Large intestine (tissue), 3 donors: ENCODE measurements at regions not wholly inside any gene's neighbourhood (a gene's known extent, or its start where the extent isn't known, plus 50 kb on each side); places are given as distances from the start of the nearest gene placed in this dataset.

ENCODE experiments used
- DNase-seq, 2 donors: peaks; one replicate each; pipeline versions ENCODE4 v3.0.0 to v3.0.0-alpha.2; 2013
- H3K27ac ChIP-seq: one replicate; pipeline ENCODE4 v1.5.1; 2013; ENCODE audit warnings: low read length
- H3K27me3 ChIP-seq: 2 replicates; pipeline ENCODE4 v1.6.1; 2013; ENCODE audit warnings: low read length; ENCODE audit not compliant: control insufficient read depth, insufficient read depth
- H3K36me3 ChIP-seq: 2 replicates; pipeline ENCODE4 v1.6.1; 2013; ENCODE audit warnings: low read length; ENCODE audit not compliant: control insufficient read depth, insufficient read depth
- H3K4me1 ChIP-seq: one replicate; pipeline ENCODE4 v1.6.1; 2013; ENCODE audit warnings: low read length; ENCODE audit not compliant: control insufficient read depth, insufficient read depth
- H3K4me3 ChIP-seq: one replicate; pipeline ENCODE4 v1.5.1; 2013; ENCODE audit warnings: low read length
- H3K9me3 ChIP-seq: one replicate; pipeline ENCODE4 v1.6.1; 2013; ENCODE audit warnings: mild to moderate bottlenecking, low read depth, low read length, moderate library complexity; ENCODE audit not compliant: control insufficient read depth
- WGBS: methylation state at CpG from one replicate; pipeline ENCODE4 v1.1.5; 2013; ENCODE audit warnings: low lambda C conversion rate; ENCODE audit not compliant: insufficient coverage; 5-methylcytosine and 5-hydroxymethylcytosine counted together

- H3K9me3 ChIP-seq: no peaks in the 10 kb centered on the region
- no peak overlapping the region for H3K27ac ChIP-seq
- H3K4me1 ChIP-seq: peaks cover 9% of the 10 kb centered on the region
- no peaks in the 10 kb centered on the region for H3K27me3 ChIP-seq
- WGBS: no CpG with 5 or more reads among the region's 2 CpGs
- DNase-seq: no peak
- H3K36me3 ChIP-seq: no peaks in the 10 kb centered on the region
- H3K4me3 ChIP-seq: no peak overlapping the region
Measured at GRCh38 chr1:56377431-56377830, 201.9 kb downstream of the PLPP3 start.

- no peak for DNase-seq
- 80% methylated on average over 1 of the region's 7 CpGs for WGBS
Measured at GRCh38 chr1:56376188-56376984, 203.0 kb downstream of the PLPP3 start.

GRCh38 chr1:56375326-56375804 lies 204.0 kb downstream of the PLPP3 start:
- Histone ChIP-seq H3K27me3 (no peaks in the 10 kb centered on the region), H3K9me3 (no peaks in the 10 kb centered on the region), H3K27ac (no peak overlapping the region), H3K36me3 (no peaks in the 10 kb centered on the region), H3K4me3 (no peak overlapping the region), H3K4me1 (peaks cover 9% of the 10 kb centered on the region)
- WGBS: 93% methylated on average over 2 of the region's 5 CpGs
- DNase-seq: no peak

More at GRCh38 chr1:56376188-56376984, 203.0 kb downstream of the PLPP3 start:
- Histone ChIP-seq H3K27me3 (no peaks in the 10 kb centered on the region), H3K36me3 (no peaks in the 10 kb centered on the region), H3K4me1 (peaks cover 9% of the 10 kb centered on the region), H3K4me3 (no peak overlapping the region), H3K27ac (no peak overlapping the region), H3K9me3 (no peaks in the 10 kb centered on the region)

- DNase-seq: no peak
- Histone ChIP-seq H3K9me3 (no peaks in the 10 kb centered on the region), H3K27ac (no peak overlapping the region), H3K4me1 (peaks cover 9% of the 10 kb centered on the region), H3K36me3 (no peaks in the 10 kb centered on the region), H3K4me3 (no peak overlapping the region), H3K27me3 (no peaks in the 10 kb centered on the region)
- WGBS: no CpG with 5 or more reads among the region's 14 CpGs
Measured at GRCh38 chr1:56374026-56374974, 205.1 kb downstream of the PLPP3 start.

GRCh38 chr1:56370513-56370912 lies 208.8 kb downstream of the PLPP3 start:
- no peaks in the 10 kb centered on the region for H3K9me3 ChIP-seq
- no peaks in the 10 kb centered on the region for H3K27me3 ChIP-seq
- peaks cover 9% of the 10 kb centered on the region for H3K4me1 ChIP-seq
- no peak for DNase-seq
- no peaks in the 10 kb centered on the region for H3K36me3 ChIP-seq
- H3K27ac ChIP-seq: no peak overlapping the region
- no peak overlapping the region for H3K4me3 ChIP-seq
- 78% methylated on average over 4 of the region's 6 CpGs for WGBS

GRCh38 chr1:56363007-56363770 lies 216.2 kb downstream of the PLPP3 start:
- Histone ChIP-seq H3K27ac (no peak overlapping the region), H3K9me3 (no peaks in the 10 kb centered on the region), H3K27me3 (no peaks in the 10 kb centered on the region), H3K4me3 (no peak overlapping the region), H3K4me1 (no peaks in the 10 kb centered on the region), H3K36me3 (no peaks in the 10 kb centered on the region)
- DNase-seq: no peak
- WGBS: 80% methylated on average over 1 of the region's 7 CpGs

DNA sequence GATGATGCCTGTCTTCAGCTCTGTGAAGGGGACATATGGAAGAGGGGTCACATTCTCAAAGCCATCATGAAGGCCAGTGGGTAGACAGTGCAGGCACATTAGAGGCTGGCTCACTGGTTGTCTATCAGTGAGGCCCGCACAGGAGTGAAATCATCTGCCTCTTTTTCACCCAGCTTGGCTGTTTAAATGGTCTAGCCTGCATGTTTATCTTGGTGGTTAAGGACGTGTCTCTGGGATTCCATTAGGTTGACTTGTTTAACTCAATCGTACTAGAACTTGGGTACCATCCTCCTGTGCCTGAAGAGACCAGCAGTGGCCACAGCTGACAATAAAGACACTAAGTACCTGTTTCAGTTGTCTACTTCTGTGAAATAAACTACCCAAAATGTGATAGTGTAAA lies 219.3 kb downstream of the PLPP3 start:
- no peaks in the 10 kb centered on the region for H3K36me3 ChIP-seq
- H3K9me3 ChIP-seq: no peaks in the 10 kb centered on the region
- H3K27me3 ChIP-seq: no peaks in the 10 kb centered on the region
- no peak for DNase-seq
- no peak overlapping the region for H3K4me3 ChIP-seq
- 100% methylated on average over 1 of the region's 3 CpGs for WGBS
- H3K4me1 ChIP-seq: no peaks in the 10 kb centered on the region
- H3K27ac ChIP-seq: no peak overlapping the region

DNA sequence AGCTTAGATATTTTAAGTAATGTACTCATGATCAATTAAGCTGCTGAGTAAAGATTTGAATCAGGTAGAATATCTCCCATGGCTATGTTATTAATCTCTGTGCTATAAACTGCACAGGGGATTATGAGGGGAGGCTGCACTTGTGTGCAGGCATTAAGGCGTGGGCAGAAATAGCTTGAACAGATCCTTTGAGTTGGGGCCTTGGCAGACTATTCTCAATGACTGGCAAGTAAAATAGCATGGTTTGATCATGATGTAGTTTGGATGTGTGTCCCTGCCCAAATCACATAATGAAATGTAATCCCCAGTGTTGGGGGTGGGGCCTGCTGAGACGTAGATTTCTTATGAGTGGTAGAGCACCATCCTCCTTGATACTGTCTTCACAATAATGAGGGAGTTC lies 220.3 kb downstream of the PLPP3 start:
- no peaks in the 10 kb centered on the region for H3K36me3 ChIP-seq
- no CpG with 5 or more reads among the region's 2 CpGs for WGBS

GRCh38 chr1:56357927-56358690 lies 221.3 kb downstream of the PLPP3 start:
- 100% methylated on average over 1 of the region's 3 CpGs for WGBS

More for the DNA sequence above, 220.3 kb downstream of the PLPP3 start:
- Histone ChIP-seq H3K27ac (no peak overlapping the region), H3K9me3 (no peaks in the 10 kb centered on the region), H3K4me3 (no peak overlapping the region), H3K27me3 (no peaks in the 10 kb centered on the region), H3K4me1 (no peaks in the 10 kb centered on the region)
- no peak for DNase-seq

More at GRCh38 chr1:56357927-56358690, 221.3 kb downstream of the PLPP3 start:
- no peaks in the 10 kb centered on the region for H3K4me1 ChIP-seq
- no peaks in the 10 kb centered on the region for H3K9me3 ChIP-seq
- H3K27me3 ChIP-seq: no peaks in the 10 kb centered on the region
- H3K36me3 ChIP-seq: no peaks in the 10 kb centered on the region
- H3K27ac ChIP-seq: no peak overlapping the region
- no peak for DNase-seq
- H3K4me3 ChIP-seq: no peak overlapping the region
